ENCODE measurements at regions not wholly inside any gene's neighbourhood (a gene's known extent, or its start where the extent isn't known, plus 50 kb on each side); places are given as distances from the start of the nearest gene placed in this dataset.
"Not testable (repeated sequence)": the region's sequence is repeated elsewhere in the genome, so short reads cannot be mapped to it uniquely, and the experiment has no call there.

GRCh38 chr12:126282691-126283090 lies 1217.5 kb downstream of the AACS start:
- no peak for DNase-seq
- TF ChIP-seq EP300 (IDR thresholded peaks at IDR 0.05), result no peak
- TF ChIP-seq POLR2A (IDR thresholded peaks at IDR 0.05), result no peak
- no peak for TF ChIP-seq CTCF (IDR thresholded peaks at IDR 0.05)
- TF ChIP-seq POLR2AphosphoS5 (IDR thresholded peaks at IDR 0.05), result no peak
- Histone ChIP-seq H3K9me3 (peaks cover 0 to 8% (median 0%) of the 10 kb centered on the region in 4 donors), H3K4me1 (no peaks in the 10 kb centered on the region), H3K4me3 (no peak overlapping the region), H3K27me3 (no peaks in the 10 kb centered on the region), H3K27ac (no peak overlapping the region), H3K36me3 (no peaks in the 10 kb centered on the region)
- intact Hi-C loops (cut with DNase I; ENCODE audit: low total_unique reads), result no loop called here
- WGBS, 5 donors, result 55 to 65% (median 61%) methylated on average over 4 of the region's 4 CpGs

DNA sequence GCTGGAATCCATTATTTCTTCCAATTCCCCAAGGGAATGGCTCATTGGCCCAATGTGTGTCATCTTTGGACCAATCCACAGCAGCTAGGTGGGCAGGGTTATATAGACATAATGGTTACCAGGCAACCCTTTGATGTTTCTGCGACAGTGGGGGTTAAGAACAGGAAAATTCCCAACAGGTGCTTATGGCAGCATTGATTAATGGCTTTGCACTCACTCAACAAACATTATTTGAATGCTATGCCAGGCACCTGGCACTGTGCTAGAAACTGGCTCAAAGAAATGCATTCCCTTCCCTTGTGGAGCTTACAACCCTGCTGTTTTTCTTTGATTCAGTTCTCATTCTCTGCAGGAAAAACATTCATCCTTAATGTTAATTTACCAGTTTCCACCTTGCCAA lies 1221.0 kb downstream of the AACS start:
- Histone ChIP-seq H3K4me1 (no peaks in the 10 kb centered on the region), H3K27me3 (no peaks in the 10 kb centered on the region), H3K9me3 (peaks cover 0 to 10% (median 2%) of the 10 kb centered on the region in 4 donors), H3K36me3 (no peaks in the 10 kb centered on the region), H3K27ac (no peak overlapping the region), H3K4me3 (no peak overlapping the region)
- peak in 1 of 2 donors; percentile 24 for DNase-seq
- 47 to 83% (median 54%) methylated on average over 1 of the region's 1 CpG for WGBS, 5 donors
- intact Hi-C loops (cut with DNase I; ENCODE audit: low total_unique reads), result no loop called here
- TF ChIP-seq POLR2A (IDR thresholded peaks at IDR 0.05) (no peak), EP300 (IDR thresholded peaks at IDR 0.05) (no peak), CTCF (IDR thresholded peaks at IDR 0.05) (no peak), POLR2AphosphoS5 (IDR thresholded peaks at IDR 0.05) (no peak)

GRCh38 chr12:126290456-126290855 lies 1225.2 kb downstream of the AACS start:
- intact Hi-C loops (cut with DNase I; ENCODE audit: low total_unique reads), result no loop called here
- no peak for DNase-seq
- Histone ChIP-seq H3K27ac (no peak overlapping the region), H3K27me3 (no peaks in the 10 kb centered on the region), H3K36me3 (no peaks in the 10 kb centered on the region), H3K9me3 (peaks cover 0 to 25% (median 14%) of the 10 kb centered on the region in 4 donors), H3K4me1 (no peaks in the 10 kb centered on the region), H3K4me3 (no peak overlapping the region)
- no peak for TF ChIP-seq CTCF (IDR thresholded peaks at IDR 0.05)
- no peak for TF ChIP-seq POLR2A (IDR thresholded peaks at IDR 0.05)
- TF ChIP-seq EP300 (IDR thresholded peaks at IDR 0.05), result no peak
- no peak for TF ChIP-seq POLR2AphosphoS5 (IDR thresholded peaks at IDR 0.05)

- H3K4me3 ChIP-seq; H3K27me3 ChIP-seq; H3K36me3 ChIP-seq; H3K27ac ChIP-seq; DNase-seq; intact Hi-C loops (cut with DNase I; ENCODE audit: low total_unique reads); H3K4me1 ChIP-seq: not testable (repeated sequence)
- WGBS, 5 donors, result 60 to 82% (median 68%) methylated on average over 3 of the region's 3 CpGs
- peaks cover 0 to 25% (median 14%) of the 10 kb centered on the region in 4 donors for H3K9me3 ChIP-seq
Measured at GRCh38 chr12:126291987-126292386, 1226.8 kb downstream of the AACS start.

- Histone ChIP-seq H3K4me3 (no peak overlapping the region), H3K36me3 (no peaks in the 10 kb centered on the region), H3K9me3 (peaks cover 0 to 21% (median 14%) of the 10 kb centered on the region in 4 donors), H3K27me3 (no peaks in the 10 kb centered on the region), H3K27ac (no peak overlapping the region), H3K4me1 (no peaks in the 10 kb centered on the region)
- WGBS, 5 donors, result 84 to 96% (median 95%) methylated on average over 2 of the region's 2 CpGs
- no peak for TF ChIP-seq POLR2A (IDR thresholded peaks at IDR 0.05)
- TF ChIP-seq CTCF (IDR thresholded peaks at IDR 0.05), result no peak
- TF ChIP-seq POLR2AphosphoS5 (IDR thresholded peaks at IDR 0.05), result no peak
- TF ChIP-seq EP300 (IDR thresholded peaks at IDR 0.05), result no peak
- DNase-seq, result no peak
- intact Hi-C loops (cut with DNase I; ENCODE audit: low total_unique reads), result no loop called here
Measured at GRCh38 chr12:126295652-126296051, 1230.4 kb downstream of the AACS start.

Measured in stomach (tissue), 8 donors.